ENCODE measurements at regions not wholly inside any gene's neighbourhood (a gene's known extent, or its start where the extent isn't known, plus 50 kb on each side); places are given as distances from the start of the nearest gene placed in this dataset.
"Not testable (repeated sequence)": the region's sequence is repeated elsewhere in the genome, so short reads cannot be mapped to it uniquely, and the experiment has no call there.

GRCh38 chr17:13869331-13869940, 199.9 kb upstream of the COX10 start:
- peak; percentile 16 for DNase-seq

GRCh38 chr17:13871261-13871660, 198.0 kb upstream of the COX10 start:
- DNase-seq: no peak

GRCh38 chr17:13874134-13874533, 195.2 kb upstream of the COX10 start:
- DNase-seq: no peak

GRCh38 chr17:13874817-13875216, 194.5 kb upstream of the COX10 start:
- no peak for DNase-seq

DNA sequence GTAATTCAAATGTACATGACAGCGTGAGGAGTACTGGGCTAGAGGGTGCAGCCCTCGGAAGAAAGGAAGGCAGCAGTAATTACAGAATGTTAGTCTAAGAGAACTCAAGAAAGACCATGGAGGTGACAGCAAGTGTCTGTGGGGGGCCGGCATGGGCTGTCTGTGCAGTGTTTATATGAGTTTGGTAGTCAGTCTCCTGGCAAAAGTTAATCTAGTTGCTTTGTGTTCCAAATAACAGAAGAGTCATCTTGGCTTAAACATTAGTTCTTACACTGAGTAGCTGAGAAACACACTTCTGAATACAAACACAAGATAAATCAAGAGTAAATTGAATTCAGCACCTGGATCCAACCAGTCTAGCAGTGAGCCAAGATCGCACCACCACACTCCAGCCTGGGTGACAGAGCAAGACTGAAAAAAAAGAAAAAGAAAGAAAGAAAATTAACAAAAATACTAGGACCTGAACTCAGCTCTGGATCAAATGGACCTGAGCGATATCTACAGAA, 189.3 kb upstream of the COX10 start:
- no peak for DNase-seq

GRCh38 chr17:13883659-13884058, 185.6 kb upstream of the COX10 start:
- no peak for DNase-seq

DNA sequence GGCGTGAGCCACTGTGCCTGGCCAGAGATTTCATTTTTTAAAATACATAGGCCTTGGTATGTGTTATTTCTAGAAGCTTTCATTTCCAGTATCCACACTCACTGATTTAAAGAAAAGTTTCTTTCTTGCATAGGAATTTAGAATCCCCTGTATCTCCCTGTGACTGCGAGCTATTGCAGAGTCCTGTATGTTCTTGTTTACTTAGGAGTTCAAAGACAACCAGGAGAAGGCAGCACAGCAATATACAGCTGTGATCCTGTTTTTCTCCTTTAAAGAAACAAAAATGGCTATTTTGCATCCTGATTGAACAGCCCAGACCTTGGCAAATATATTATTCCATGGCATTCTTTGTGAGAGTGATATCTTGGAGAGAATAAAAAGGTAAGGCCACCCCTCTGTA, 185.0 kb upstream of the COX10 start:
- no peak for DNase-seq

DNA sequence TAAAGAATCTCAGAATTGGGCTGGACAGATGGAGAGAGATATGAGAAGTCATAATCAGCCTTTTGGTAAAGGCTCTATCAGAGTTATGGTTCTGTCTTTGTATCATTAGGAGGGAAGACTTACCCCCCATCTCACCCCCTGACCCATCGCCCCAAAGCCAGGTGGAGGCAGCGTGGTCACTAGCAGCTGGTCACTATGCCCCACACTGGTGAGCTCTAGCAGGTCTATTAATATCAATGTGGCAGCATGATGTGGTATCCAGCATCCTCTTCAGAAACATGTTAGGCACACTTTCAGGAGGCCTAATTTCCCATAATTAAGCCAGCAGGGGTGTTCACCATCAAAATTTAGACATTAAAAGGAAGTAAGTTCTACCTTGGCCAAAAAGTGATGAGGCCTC, 183.8 kb upstream of the COX10 start:
- no peak for DNase-seq

GRCh38 chr17:13885953-13886889, 183.1 kb upstream of the COX10 start:
- DNase-seq: peak; percentile 23

DNA sequence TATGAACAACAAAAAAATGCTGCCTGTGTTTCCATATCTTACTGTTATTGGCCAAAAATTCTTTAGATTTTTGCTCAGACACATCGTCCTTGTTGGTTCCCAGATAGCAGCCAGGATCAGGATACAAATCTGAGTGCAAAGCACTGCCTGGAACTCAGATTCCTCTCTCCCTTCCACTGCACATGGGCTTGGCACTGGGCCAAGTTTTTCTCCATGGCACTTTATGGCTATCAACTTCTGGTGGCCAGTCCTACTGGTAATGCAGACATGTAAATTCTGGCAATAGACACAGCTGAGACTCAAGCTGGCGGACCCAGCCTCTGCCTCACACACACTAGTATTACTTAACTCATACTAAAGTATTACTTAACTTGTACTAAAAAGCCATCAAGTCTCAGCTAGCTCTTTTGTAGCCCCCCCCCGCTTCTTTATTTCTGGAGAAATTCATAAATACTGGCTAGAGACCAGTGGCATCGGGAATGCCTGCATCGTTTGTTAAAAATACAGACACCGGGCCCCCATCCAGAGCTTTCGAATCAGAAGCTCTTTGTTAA, 181.2 kb upstream of the COX10 start:
- peak; percentile 31 for DNase-seq

DNA sequence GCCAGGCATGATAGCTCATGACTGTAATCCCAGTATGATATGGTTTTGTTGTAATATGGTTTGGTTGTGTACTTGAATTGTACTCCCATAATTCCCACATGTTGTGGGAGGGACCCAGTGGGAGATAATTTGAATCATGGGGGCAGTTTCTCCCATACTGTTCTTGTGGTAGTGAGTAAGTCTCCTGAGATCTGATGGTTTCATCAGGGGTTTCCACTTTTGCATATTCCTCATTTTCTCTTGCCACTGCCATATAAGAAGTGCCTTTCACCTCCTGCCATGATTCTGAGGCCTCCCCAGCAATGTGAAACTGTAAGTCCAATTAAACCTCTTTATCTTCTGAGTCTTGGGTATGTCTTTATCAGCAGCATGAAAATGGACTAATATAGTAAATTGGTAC, 160.3 kb upstream of the COX10 start:
- not testable (repeated sequence) for DNase-seq

GRCh38 chr17:13909901-13910519, 159.3 kb upstream of the COX10 start:
- no peak for DNase-seq

- DNase-seq: no peak
Observed at GRCh38 chr17:13917634-13918033, 151.7 kb upstream of the COX10 start.

GRCh38 chr17:13918247-13918646, 151.1 kb upstream of the COX10 start:
- no peak for DNase-seq

GRCh38 chr17:13919818-13920217, 149.5 kb upstream of the COX10 start:
- DNase-seq: peak; percentile 6

DNA sequence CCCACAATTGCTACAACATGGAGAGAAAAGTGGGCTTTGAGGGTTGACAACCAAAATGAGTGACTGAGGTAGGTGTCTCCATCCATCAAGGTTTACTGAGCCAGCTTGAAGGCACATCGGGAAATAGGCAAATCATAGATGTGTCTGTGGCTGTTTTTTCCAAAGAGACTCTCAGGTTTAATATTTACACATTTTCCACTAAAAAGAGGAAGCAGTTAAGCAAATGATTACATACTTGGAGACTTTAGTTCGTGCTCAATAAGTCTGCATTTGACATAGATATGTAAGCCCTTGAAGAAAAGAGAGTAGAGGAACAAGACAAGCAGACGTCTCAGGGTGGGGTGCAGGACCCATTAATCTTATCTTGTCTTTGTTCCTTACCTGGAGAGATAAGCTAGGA, 148.9 kb upstream of the COX10 start:
- no peak for DNase-seq

DNA sequence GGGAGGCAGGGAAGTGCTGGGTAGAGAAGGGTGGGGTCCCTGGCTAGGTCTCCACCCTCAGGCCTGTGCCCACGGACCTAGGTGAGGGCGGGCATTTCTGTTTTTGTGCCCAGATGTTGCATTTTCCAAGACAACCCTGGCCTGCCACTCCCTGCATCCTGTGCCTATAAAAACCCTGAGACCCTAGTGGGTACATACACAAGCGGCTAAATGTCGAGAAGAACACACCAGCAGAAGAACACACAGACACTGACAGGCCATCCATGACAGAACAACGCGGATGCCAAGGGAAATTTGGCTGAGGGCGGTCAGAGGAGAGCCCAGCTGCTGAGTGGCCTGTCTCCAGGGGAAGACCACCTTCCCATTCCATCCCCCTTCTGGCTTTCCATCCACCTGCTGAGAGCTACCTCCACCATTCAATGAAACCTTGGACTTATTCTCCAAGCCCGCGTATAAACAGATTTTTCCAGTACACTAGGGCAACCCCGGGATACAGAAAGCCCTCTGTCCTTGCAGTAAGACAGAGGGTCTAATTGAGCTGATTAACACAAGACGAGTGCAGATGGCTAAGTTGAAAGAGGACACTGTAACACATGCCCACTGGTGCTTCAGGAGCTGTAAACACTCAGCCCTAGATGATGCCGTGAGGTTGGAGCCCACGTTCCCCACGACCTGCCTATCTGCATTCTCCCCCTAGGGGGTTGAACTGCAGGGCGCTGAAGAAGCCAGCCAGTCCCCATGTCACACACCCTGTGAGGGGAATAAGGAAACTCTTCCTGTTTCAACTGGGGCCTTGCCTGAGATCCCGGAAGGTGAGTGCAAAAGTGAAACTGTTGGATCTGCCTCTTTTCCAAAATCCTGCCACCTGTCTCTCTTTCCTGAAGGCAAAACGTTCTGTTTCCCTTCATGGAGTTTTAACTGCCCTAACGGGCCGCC, 147.2 kb upstream of the COX10 start:
- DNase-seq: no peak

DNA sequence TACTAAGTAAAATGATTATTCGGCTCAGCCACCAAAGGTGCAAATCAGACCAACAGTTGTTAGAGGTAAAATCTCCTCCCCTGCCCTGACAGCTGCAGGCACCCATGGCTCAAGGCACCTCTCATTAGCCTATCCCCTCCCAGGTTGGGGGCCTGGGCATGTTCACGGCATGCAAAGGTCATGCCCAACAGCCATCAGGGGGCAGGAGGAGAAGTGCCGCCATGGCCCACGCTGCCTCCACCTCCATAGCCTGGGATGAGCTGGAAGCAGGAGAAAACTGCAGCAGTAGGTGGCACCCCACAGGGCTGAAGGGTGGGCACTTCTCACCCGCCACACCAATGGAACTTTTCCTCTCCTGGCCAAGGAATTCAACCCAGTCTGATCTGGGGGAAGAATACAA, 146.4 kb upstream of the COX10 start:
- DNase-seq: no peak

DNA sequence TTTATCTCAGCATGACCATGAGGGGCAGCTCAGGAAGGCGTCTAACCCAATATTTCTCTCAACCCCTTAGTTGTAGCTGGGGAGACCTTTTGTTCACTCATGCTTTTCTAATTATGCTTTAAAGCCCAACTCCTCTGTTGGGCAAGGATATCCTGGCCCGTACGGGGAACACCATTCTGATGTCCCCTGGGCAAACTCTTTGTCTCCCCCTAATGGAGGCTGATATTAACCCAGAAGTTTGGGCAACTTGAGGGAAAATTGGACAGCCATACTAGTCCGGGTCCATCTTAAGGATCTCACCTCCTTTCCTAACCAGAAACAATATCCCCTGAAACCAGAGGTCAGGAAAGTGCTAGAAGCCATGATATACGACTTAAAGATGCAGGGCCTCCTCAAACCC, 143.7 kb upstream of the COX10 start:
- no peak for DNase-seq

- peak; percentile 54 for DNase-seq
Observed at GRCh38 chr17:13931111-13931526, 138.2 kb upstream of the COX10 start.

DNA sequence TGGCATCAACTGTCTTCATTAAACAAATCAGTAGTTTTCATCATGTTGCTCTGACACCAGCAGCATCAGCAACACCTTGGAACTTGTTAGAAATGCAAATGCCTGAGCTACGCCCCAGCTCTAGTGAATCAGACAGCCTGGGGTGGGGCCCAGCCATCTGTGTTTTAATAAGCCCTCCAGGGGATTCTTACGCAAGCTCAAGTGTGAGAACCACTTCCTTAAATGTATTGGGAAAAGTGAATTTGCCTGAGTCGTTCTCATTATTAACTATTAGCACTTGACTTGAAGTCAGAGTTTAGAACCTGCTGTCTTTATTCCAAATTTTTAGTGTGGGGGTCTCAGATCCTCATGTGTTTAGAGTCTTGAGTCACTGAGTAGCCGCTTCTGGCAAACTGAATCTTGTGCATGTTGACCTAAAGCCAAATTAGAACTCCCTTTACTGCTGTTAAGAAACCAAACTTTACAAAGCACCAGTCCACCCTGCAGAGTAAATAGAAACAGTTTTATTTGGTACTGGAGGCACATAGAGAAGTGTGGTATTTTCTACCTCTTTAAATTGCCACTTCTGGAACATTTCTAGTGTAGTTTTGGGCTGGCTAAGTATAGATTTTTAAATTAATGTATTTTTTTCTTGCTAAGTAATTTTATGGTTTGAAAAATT, 137.4 kb upstream of the COX10 start:
- peak; percentile 69 for DNase-seq

All from fibroblast of skin of abdomen (primary cell).